IMR-90 (cell line): ENCODE measurements at regions not wholly inside any gene's neighbourhood (a gene's known extent, or its start where the extent isn't known, plus 50 kb on each side); places are given as distances from the start of the nearest gene placed in this dataset.

ENCODE experiments used
- ATAC-seq: fragments of 200-7000 bp; cut with Tn5 transposase; 2 replicates; pipeline ENCODE4 v1.9.1; 2020; ENCODE audit warnings: low read depth, mild to moderate bottlenecking, moderate library complexity
- BruUV-seq: library from RNA; stranded (reverse); fragments of 400-500 nt; replicated peaks from 2 replicates; lab custom pipeline; 2021; lab: Mats Ljungman, UMichigan
- CTCF ChIA-PET: fragments of 300-600 bp; formaldehyde crosslinking; extraction: SDS; loops from one replicate; lab custom pipeline; 2021; ENCODE audit warnings: antibody characterized with exemption; lab: Yijun Ruan, JAX
- POLR2A ChIA-PET: fragments of 300-600 bp; sonication (Branson Sonifier 250); formaldehyde crosslinking; loops from one replicate; lab custom pipeline; 2022; ENCODE audit warnings: antibody characterized with exemption; ENCODE audit not compliant: unreplicated experiment; lab: Charles Lee
- DNase-seq: peaks from one replicate; pipeline ENCODE4 v3.0.0; 2013
- H2AFZ ChIP-seq: replicated peaks from 2 replicates; pipeline ENCODE3; 2013; ENCODE audit warnings: low read length, mild to moderate bottlenecking; ENCODE audit not compliant: poor library complexity
- H2AK5ac ChIP-seq: 2 replicates; pipeline ENCODE4 v1.6.1; 2013; ENCODE audit warnings: low read depth, low read length, inconsistent platforms
- H2AK9ac ChIP-seq: replicated peaks from 2 replicates; pipeline ENCODE3; 2013; ENCODE audit warnings: mild to moderate bottlenecking, low read depth, low read length, moderate library complexity; ENCODE audit not compliant: poor library complexity
- H2BK120ac ChIP-seq: 2 replicates; pipeline ENCODE4 v1.6.1; 2013; ENCODE audit warnings: low read depth, low read length, inconsistent platforms
- H2BK15ac ChIP-seq: 3 replicates; pipeline ENCODE4 v1.6.1; 2013; ENCODE audit warnings: low read depth, low read length, inconsistent platforms
- H2BK20ac ChIP-seq: 2 replicates; pipeline ENCODE4 v1.6.1; 2013; ENCODE audit warnings: low read depth, mild to moderate bottlenecking, inconsistent platforms, low read length, moderate library complexity
- H2BK5ac ChIP-seq: 2 replicates; pipeline ENCODE4 v1.6.1; 2013; ENCODE audit warnings: mild to moderate bottlenecking, low read depth, low read length, inconsistent platforms; ENCODE audit not compliant: poor library complexity, severe bottlenecking
- H3K14ac ChIP-seq: replicated peaks from 2 replicates; pipeline ENCODE4 v1.6.1; 2013; ENCODE audit warnings: low read depth, low read length, inconsistent platforms
- H3K18ac ChIP-seq: 2 replicates; pipeline ENCODE4 v1.6.1; 2013; ENCODE audit warnings: low read depth, low read length, control low read depth
- H3K23ac ChIP-seq: 2 replicates; pipeline ENCODE4 v1.6.1; 2013; ENCODE audit warnings: low read depth, low read length, inconsistent platforms
- H3K27ac ChIP-seq: 2 replicates; pipeline ENCODE4 v1.5.1; 2013; ENCODE audit warnings: mild to moderate bottlenecking, control low read depth, low read length; ENCODE audit not compliant: insufficient read depth
- H3K27me3 ChIP-seq: 2 replicates; pipeline ENCODE4 v1.6.1; 2013; ENCODE audit warnings: low read length; ENCODE audit not compliant: control insufficient read depth, insufficient read depth
- H3K36me3 ChIP-seq: 2 replicates; pipeline ENCODE4 v1.6.1; 2013; ENCODE audit warnings: low read length, mixed read lengths; ENCODE audit not compliant: control insufficient read depth, insufficient read depth
- H3K4ac ChIP-seq: 2 replicates; pipeline ENCODE4 v1.6.1; 2013; ENCODE audit warnings: low read depth, low read length, inconsistent platforms
- H3K4me1 ChIP-seq: 2 replicates; pipeline ENCODE4 v1.6.1; 2013; ENCODE audit warnings: low read length, mixed read lengths; ENCODE audit not compliant: control insufficient read depth, insufficient read depth
- H3K4me2 ChIP-seq: 2 replicates; pipeline ENCODE4 v1.6.1; 2013; ENCODE audit warnings: low read depth, mild to moderate bottlenecking, control low read depth, low read length, moderate library complexity
- H3K4me3 ChIP-seq: 2 replicates; pipeline ENCODE4 v1.5.1; 2013; ENCODE audit warnings: low read depth, mild to moderate bottlenecking, control low read depth, low read length, moderate library complexity; ENCODE audit not compliant: insufficient read depth
- H3K56ac ChIP-seq: 2 replicates; pipeline ENCODE4 v1.6.1; 2013; ENCODE audit warnings: low read length, inconsistent platforms; ENCODE audit not compliant: insufficient read depth; ENCODE audit errors: extremely low read depth
- H3K79me1 ChIP-seq, 2 experiments: 2 replicates each; pipeline ENCODE4 v1.6.1; 2013; ENCODE audit warnings: low read length in 2 of 2, inconsistent platforms in 1 of 2, low read depth in 1 of 2
- H3K9ac ChIP-seq: 2 replicates; pipeline ENCODE4 v1.6.1; 2013; ENCODE audit warnings: low read depth, low read length, control low read depth
- H3K9me1 ChIP-seq: 2 replicates; pipeline ENCODE4 v1.6.1; 2013; ENCODE audit warnings: low read length, inconsistent platforms; ENCODE audit not compliant: insufficient read depth
- H3K9me3 ChIP-seq: 2 replicates; pipeline ENCODE4 v1.6.1; 2013; ENCODE audit warnings: low read length; ENCODE audit not compliant: control insufficient read depth, insufficient read depth
- H4K20me1 ChIP-seq: 2 replicates; pipeline ENCODE4 v1.6.1; 2013; ENCODE audit warnings: low read length, inconsistent platforms; ENCODE audit not compliant: insufficient read depth
- H4K5ac ChIP-seq: 2 replicates; pipeline ENCODE4 v1.6.1; 2013; ENCODE audit warnings: mild to moderate bottlenecking, low read depth, low read length, control low read depth
- H4K8ac ChIP-seq, 2 experiments: 2 replicates each; pipeline ENCODE4 v1.6.1; 2013; ENCODE audit warnings: low read depth in 2 of 2, low read length in 2 of 2, control low read depth in 1 of 2, inconsistent platforms in 1 of 2
- H4K91ac ChIP-seq: 2 replicates; pipeline ENCODE4 v1.6.1; 2013; ENCODE audit warnings: low read depth, low read length, inconsistent platforms; ENCODE audit not compliant: insufficient read depth
- CHD1 ChIP-seq: IDR thresholded peaks from 2 replicates; pipeline ENCODE4 v1.6.1; 2012; ENCODE audit warnings: low read depth, low read length, improper control_type of control experiment
- MAZ ChIP-seq: IDR thresholded peaks from 2 replicates; pipeline ENCODE4 v1.6.1; 2012; ENCODE audit warnings: low read depth, mild to moderate bottlenecking, low read length, improper control_type of control experiment, moderate library complexity, borderline replicate concordance
- MXI1 ChIP-seq: IDR thresholded peaks from 2 replicates; pipeline ENCODE4 v1.6.1; 2012; ENCODE audit warnings: low read depth, mild to moderate bottlenecking, low read length, moderate library complexity, borderline replicate concordance
- WGBS, 2 experiments: methylation state at CpG; one replicate each; pipeline versions ENCODE4 v1.1.5 to v1.1.7; 2013; ENCODE audit warnings: missing lambda C conversion rate in 2 of 2; ENCODE audit not compliant: insufficient read length in 1 of 2; ENCODE audit errors: extremely low coverage in 2 of 2; 5-methylcytosine and 5-hydroxymethylcytosine counted together
- dilution Hi-C: fragments of 300-500 bp; cut with HindIII; formaldehyde crosslinking; loops from one replicate; pipeline ENCODE4 v1.14.3; 2018; ENCODE audit warnings: low sequenced_read_pairs; ENCODE audit not compliant: unreplicated experiment
- in situ Hi-C: fragments of 300-500 bp; cut with MboI; formaldehyde crosslinking; loops from 3 replicates; pipeline ENCODE4 v1.14.3; 2019; ENCODE audit warnings: low sequenced_read_pairs, inconsistent platforms, mixed read lengths
- intact Hi-C: fragments of 100-400 bp; cut with micrococcal nuclease; formaldehyde crosslinking; loops from 2 replicates; pipeline ENCODE4 v1.10.0; 2022
- TF ChIP-seq, protein P1 (sequence below): fragments of 150-350 bp; IDR thresholded peaks from 2 replicates; pipeline ENCODE4 v1.6.1; 2016; ENCODE audit warnings: low read depth, mild to moderate bottlenecking, low read length, moderate library complexity, borderline replicate concordance
- TF ChIP-seq, protein P2 (sequence below): conservative IDR thresholded peaks from 2 replicates; pipeline ENCODE4 v1.5.1; 2012; ENCODE audit warnings: mild to moderate bottlenecking, low read depth, low read length, improper control_type of control experiment

DNA sequence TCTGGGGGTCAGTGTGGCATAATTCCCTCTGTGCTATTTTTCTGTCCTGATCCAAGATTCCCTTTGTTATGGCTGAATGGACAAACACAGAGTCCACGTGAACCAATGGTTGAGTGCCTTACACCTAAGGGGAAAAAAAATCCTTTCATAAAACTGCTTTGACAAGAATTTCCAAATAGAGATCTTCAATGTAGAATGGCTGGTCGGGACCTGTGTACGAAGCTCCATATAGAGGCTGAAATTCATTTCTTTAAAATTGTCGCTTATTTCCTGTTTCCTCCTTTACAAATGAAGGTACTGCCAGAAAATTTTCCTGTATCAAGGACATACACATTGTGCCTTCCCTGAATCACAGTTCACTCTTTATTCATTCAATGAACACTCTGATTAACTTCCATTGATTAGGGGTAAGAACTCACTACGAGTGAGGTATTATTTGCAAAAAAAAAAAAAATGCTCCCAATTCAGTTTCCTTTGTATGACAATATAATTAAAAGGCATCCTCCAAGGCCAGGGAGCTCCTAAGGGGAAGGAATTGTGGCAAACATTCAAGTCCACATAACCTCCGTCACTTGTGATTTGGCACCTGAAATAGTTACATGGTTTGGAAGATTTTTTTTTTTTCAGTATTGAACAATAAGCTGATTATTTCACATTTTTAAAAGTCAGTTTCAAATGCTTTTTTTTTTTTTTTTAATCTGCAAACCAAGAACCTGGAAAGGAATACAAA is 293.8 kb downstream of the MEX3B start:
- H3K56ac ChIP-seq: no peak overlapping the region
- H2BK20ac ChIP-seq: no peak overlapping the region
- H3K4me2 ChIP-seq: no peak overlapping the region
- H4K20me1 ChIP-seq: no peaks in the 10 kb centered on the region
- H3K4me1 ChIP-seq: no peaks in the 10 kb centered on the region; the same call in 1 of the 2 replicates
- dilution Hi-C loops (no loop called here), intact Hi-C loops (no loop called here), in situ Hi-C loops (no loop called here)
- H4K8ac ChIP-seq: no peak overlapping the region
- no peak overlapping the region for H2AK5ac ChIP-seq
- no peaks in the 10 kb centered on the region for H3K79me1 ChIP-seq
- H2BK5ac ChIP-seq: no peak overlapping the region
- POLR2A ChIA-PET: interaction anchor here (0.6 kb wide), 1 partner anchor 67 kb away, joined by 7 read pairs; no protein-coding TSS in a partner anchor
- ATAC-seq (no peak), DNase-seq (no peak)
- no peak overlapping the region for H4K91ac ChIP-seq
- no peak overlapping the region for H3K14ac ChIP-seq
- no peak overlapping the region for H3K9ac ChIP-seq
- no peaks in the 10 kb centered on the region for H3K9me1 ChIP-seq
- CTCF ChIA-PET: interaction anchor here (0.6 kb wide), 1 partner anchor 11 kb away, joined by 5 read pairs; no protein-coding TSS in a partner anchor
- H3K9me3 ChIP-seq: no peaks in the 10 kb centered on the region
- WGBS, 2 experiments: no CpG with 5 or more reads among the region's 6 CpGs
- TF ChIP-seq, protein P1, sequence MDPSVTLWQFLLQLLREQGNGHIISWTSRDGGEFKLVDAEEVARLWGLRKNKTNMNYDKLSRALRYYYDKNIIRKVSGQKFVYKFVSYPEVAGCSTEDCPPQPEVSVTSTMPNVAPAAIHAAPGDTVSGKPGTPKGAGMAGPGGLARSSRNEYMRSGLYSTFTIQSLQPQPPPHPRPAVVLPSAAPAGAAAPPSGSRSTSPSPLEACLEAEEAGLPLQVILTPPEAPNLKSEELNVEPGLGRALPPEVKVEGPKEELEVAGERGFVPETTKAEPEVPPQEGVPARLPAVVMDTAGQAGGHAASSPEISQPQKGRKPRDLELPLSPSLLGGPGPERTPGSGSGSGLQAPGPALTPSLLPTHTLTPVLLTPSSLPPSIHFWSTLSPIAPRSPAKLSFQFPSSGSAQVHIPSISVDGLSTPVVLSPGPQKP: no peak
- TF ChIP-seq MAZ (no peak), MXI1 (no peak), CHD1 (no peak)
- TF ChIP-seq, protein P2, sequence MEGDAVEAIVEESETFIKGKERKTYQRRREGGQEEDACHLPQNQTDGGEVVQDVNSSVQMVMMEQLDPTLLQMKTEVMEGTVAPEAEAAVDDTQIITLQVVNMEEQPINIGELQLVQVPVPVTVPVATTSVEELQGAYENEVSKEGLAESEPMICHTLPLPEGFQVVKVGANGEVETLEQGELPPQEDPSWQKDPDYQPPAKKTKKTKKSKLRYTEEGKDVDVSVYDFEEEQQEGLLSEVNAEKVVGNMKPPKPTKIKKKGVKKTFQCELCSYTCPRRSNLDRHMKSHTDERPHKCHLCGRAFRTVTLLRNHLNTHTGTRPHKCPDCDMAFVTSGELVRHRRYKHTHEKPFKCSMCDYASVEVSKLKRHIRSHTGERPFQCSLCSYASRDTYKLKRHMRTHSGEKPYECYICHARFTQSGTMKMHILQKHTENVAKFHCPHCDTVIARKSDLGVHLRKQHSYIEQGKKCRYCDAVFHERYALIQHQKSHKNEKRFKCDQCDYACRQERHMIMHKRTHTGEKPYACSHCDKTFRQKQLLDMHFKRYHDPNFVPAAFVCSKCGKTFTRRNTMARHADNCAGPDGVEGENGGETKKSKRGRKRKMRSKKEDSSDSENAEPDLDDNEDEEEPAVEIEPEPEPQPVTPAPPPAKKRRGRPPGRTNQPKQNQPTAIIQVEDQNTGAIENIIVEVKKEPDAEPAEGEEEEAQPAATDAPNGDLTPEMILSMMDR: no peak
- H3K27me3 ChIP-seq: no peaks in the 10 kb centered on the region; the same call in 1 of the 2 replicates
- H3K4ac ChIP-seq: no peak overlapping the region
- no peak overlapping the region for H3K18ac ChIP-seq
- no peak overlapping the region for H3K4me3 ChIP-seq
- no peak overlapping the region for H2AK9ac ChIP-seq
- no peak overlapping the region for H3K23ac ChIP-seq
- H3K36me3 ChIP-seq: no peaks in the 10 kb centered on the region
- no peak overlapping the region for H2BK120ac ChIP-seq
- H2AFZ ChIP-seq: no peak overlapping the region
- H3K27ac ChIP-seq: no peak overlapping the region
- no peak overlapping the region for H4K5ac ChIP-seq
- BruUV-seq: no TSS peak
- H2BK15ac ChIP-seq: no peak overlapping the region
